Epithelial cell of proximal tubule (primary cell): ENCODE measurements at regions not wholly inside any gene's neighbourhood (a gene's known extent, or its start where the extent isn't known, plus 50 kb on each side); places are given as distances from the start of the nearest gene placed in this dataset.

Experiments
- DNase-seq: peaks from one replicate; pipeline ENCODE4 v3.0.0-alpha.2; 2011; ENCODE audit warnings: low read depth
- H3K4me3 ChIP-seq: 2 replicates; pipeline ENCODE4 v1.5.1; 2011; ENCODE audit warnings: low read depth, mild to moderate bottlenecking, low read length
- CTCF ChIP-seq: conservative IDR thresholded peaks from 2 replicates; pipeline ENCODE4 v1.5.1; 2012; ENCODE audit warnings: low read depth, mild to moderate bottlenecking, low read length

- no peak for DNase-seq
- no peak overlapping the region for H3K4me3 ChIP-seq
- no peak for TF ChIP-seq CTCF
These were observed 70.2 kb downstream of the SLC25A47 start for GRCh38 chr14:100393362-100393761.

GRCh38 chr14:100393906-100394732, 71.0 kb downstream of the SLC25A47 start:
- TF ChIP-seq CTCF, result no peak
- no peak overlapping the region for H3K4me3 ChIP-seq

GRCh38 chr14:100394886-100395672, 71.9 kb downstream of the SLC25A47 start:
- no peak for DNase-seq
- TF ChIP-seq CTCF, result no peak
- no peak overlapping the region for H3K4me3 ChIP-seq

More at GRCh38 chr14:100393906-100394732, 71.0 kb downstream of the SLC25A47 start:
- no peak for DNase-seq

GRCh38 chr14:100396266-100396795, 73.2 kb downstream of the SLC25A47 start:
- DNase-seq, result no peak
- no peak overlapping the region for H3K4me3 ChIP-seq
- no peak for TF ChIP-seq CTCF

- no peak for TF ChIP-seq CTCF
- DNase-seq, result no peak
- H3K4me3 ChIP-seq, result no peak overlapping the region
These were observed 73.9 kb downstream of the SLC25A47 start for GRCh38 chr14:100397005-100397404.

GRCh38 chr14:100398044-100398443, 74.9 kb downstream of the SLC25A47 start:
- peak; percentile 52 for DNase-seq
- no peak overlapping the region for H3K4me3 ChIP-seq
- TF ChIP-seq CTCF, result no peak
